ENCODE measurements at regions not wholly inside any gene's neighbourhood (a gene's known extent, or its start where the extent isn't known, plus 50 kb on each side); places are given as distances from the start of the nearest gene placed in this dataset.
"Not testable (repeated sequence)": the region's sequence is repeated elsewhere in the genome, so short reads cannot be mapped to it uniquely, and the experiment has no call there.

DNA sequence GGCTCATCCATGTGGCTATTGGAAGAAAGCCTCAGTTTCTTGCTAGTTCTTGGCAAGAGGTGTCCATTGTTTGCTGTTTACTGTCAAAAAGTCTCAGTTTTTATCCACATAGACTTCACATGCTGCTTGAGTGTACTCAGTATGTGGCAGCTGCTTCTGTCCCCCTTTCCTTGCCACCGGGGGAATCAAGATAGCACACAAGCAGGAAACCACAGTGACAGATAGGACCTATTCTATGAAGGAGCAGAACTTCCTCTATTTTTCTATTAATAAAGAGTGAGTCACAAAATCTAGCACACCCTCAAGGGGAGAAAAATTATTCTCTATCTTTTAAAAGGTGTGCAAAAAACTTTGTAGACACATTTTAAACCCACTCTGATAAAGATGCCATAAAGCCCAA, 121.4 kb upstream of the GMNC start:
- no peak for DNase-seq

GRCh38 chr3:190973771-190974170, 111.3 kb upstream of the GMNC start:
- DNase-seq: no peak

DNA sequence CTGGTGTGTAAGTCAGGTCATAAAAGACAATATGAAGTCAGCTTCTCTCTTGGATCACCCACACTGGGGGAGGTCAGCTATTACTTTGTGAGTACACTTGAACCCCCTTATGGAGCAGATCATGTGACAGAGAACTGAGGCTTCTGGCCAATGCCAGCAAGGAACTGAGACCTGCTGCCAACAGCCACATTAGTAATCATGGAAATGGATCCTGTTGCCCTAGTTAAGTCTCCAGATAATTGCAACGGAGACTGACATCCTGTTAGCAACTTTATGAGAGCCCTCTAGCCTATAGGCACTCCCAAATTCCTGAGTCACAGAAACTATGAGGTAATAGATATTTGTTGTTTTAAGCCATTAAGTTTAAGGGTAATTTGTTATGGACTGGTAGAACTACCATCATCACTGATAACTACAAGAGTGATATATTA, 110.4 kb upstream of the GMNC start:
- no peak for DNase-seq

- DNase-seq: no peak
Measured at GRCh38 chr3:190972196-190972595, 109.7 kb upstream of the GMNC start.

DNA sequence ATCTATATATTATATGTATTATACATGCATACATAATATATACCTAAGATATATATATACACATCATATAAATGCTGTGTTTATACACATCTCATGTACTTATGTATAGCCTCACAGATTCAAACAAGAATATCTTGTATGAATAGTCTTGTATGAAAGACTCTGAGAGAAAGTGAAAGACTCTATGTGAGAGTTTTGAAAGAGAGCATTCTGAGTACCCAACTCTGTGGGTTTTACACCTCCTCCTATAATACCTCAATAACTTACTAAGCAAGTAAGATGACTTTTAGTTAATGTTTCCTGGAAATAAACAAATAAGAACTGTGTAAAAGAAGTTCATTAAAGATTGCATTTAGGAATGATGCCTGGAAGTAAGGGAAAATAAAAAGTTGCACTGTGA, 108.1 kb upstream of the GMNC start:
- DNase-seq: no peak

GRCh38 chr3:190968616-190969015, 106.1 kb upstream of the GMNC start:
- DNase-seq: no peak

DNA sequence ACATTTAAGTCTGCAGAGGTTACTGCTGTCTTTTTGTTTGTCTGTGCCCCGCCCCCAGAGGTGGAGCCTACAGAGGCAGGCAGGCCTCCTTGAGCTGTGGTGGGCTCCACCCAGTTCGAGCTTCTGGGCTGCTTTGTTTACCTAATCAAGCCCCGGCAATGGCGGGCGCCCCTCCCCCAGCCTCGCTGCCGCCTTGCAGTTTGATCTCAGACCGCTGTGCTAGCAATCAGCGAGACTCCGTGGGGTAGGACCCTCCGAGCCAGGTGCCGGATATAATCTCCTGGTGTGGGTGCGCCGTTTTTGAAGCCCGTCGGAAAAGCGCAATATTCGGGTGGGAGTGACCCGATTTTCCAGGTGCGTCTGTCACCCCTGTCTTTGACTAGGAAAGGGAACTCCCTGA, 102.4 kb upstream of the GMNC start:
- DNase-seq: not testable (repeated sequence)

DNA sequence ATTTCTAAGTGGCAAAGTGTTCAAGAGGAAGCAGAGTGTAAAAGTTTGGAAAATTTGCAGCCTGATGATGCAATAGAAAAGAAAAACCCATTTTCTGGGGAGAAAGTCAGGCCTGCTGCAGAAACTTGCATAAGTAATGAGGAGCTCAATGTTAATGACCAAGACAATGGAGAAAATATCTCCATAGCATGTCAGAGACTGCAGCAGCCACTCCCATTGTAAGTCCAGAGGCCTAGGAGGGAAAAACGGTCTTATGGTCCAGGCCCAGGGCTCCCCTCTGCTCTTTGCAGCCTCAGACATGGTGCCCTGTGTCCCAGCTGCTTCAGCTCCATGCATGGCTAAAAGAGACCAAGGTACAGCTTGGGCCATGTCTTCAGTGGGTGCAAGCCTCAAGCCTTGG, 96.6 kb upstream of the GMNC start:
- DNase-seq: no peak

DNA sequence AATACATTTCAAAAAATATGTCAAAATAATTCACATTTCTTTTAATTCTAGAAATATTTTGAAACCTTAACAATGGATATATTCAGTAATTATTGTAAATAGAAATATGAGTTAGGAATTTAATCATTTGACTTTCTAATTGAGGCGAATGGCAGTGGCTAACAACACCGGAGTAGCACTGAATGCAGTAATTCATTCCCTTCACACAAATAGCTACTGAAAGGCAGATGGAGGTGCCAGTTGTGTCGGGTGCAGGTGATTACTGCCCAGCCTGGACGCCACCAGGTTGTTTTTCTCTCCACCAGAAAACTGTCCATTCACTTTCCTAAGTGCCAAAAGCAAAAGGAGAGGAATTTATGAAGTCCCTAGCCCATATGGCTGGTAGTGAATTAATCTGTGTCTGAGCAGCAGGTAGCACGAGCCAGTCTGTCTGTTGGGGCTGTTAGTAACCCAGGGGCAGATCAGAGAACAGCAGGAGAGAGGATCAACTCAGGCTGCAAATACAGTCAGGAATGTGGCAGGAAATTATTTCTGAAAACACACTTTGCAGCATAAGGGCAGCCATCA, 79.3 kb upstream of the GMNC start:
- DNase-seq: no peak

DNA sequence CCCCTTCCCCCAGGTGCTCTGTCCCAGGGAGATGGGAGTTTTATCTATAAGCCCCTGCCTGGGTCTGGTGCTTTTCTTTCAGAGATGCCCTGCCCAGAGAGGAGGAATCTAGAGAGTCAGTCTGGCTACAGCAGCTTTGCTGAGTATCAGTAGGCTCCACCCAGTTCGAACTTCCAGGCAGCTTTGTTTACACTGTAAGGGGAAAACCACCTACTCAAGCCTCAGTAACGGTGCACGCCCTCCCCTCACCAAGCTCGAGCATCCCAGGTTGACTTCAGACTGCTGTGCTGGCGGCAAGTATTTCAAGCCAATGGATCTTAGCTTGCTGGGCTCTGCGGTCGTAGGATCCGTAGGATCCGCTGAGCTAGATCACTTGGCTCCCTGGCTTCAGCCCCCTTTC, 72.1 kb upstream of the GMNC start:
- not testable (repeated sequence) for DNase-seq

DNA sequence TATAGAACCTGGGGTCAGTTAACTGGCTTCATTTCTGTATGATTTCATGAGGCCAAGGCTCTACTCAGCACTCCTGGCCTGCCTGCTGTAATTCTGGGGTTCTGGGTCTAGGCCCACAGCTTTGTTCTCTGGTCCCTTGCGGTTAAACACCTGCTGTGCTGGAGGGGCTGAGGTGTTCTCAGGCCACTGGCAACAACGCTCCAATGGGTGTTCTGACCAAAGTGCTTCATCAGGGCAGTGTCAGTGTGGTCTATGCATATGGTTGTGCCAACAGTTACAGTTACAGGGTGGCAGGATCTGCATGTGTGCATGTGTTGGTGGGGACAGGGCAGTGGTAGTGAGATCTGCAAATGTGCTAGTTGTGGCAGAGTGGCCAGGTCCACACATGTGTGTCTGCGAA, 64.1 kb upstream of the GMNC start:
- DNase-seq: no peak

GRCh38 chr3:190912736-190913135, 50.2 kb upstream of the GMNC start:
- peak; percentile 60 for DNase-seq
